ENCODE measurements at regions not wholly inside any gene's neighbourhood (a gene's known extent, or its start where the extent isn't known, plus 50 kb on each side); places are given as distances from the start of the nearest gene placed in this dataset.
A peak's percentile ranks its signal among the peaks of the same experiment; 100 is the strongest.

DNA sequence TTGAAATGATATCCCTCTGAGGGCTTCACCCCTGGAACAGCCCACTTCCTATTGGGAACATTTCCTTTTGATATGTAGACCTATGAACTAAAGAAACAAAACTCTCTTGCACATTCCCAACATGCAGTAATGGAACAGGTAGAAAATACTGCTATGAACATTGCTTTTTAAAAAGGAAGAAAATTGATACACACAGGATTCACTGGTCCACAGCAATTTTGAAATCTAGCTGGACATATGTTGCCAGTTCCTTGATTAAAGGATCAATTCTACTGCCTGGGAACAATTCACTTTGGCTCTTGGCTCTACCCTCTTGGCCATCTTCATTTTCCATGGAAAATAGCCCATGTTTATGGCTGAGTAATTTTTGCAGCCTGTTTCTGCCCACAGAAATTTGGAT, 74.9 kb upstream of the ZNF280D start:
- Histone ChIP-seq H3K27ac (no peak overlapping the region), H3K4me1 (peaks cover 0 to 22% (median 10%) of the 10 kb centered on the region in 12 donors), H3K27me3 (no peaks in the 10 kb centered on the region), H3K9me3 (peaks cover 0 to 20% (median 10%) of the 10 kb centered on the region in 12 donors), H3K36me3 (no peaks in the 10 kb centered on the region), H3K4me3 (no peak overlapping the region)
- no peak for ATAC-seq
- no peak for DNase-seq
- TF ChIP-seq, protein P1, sequence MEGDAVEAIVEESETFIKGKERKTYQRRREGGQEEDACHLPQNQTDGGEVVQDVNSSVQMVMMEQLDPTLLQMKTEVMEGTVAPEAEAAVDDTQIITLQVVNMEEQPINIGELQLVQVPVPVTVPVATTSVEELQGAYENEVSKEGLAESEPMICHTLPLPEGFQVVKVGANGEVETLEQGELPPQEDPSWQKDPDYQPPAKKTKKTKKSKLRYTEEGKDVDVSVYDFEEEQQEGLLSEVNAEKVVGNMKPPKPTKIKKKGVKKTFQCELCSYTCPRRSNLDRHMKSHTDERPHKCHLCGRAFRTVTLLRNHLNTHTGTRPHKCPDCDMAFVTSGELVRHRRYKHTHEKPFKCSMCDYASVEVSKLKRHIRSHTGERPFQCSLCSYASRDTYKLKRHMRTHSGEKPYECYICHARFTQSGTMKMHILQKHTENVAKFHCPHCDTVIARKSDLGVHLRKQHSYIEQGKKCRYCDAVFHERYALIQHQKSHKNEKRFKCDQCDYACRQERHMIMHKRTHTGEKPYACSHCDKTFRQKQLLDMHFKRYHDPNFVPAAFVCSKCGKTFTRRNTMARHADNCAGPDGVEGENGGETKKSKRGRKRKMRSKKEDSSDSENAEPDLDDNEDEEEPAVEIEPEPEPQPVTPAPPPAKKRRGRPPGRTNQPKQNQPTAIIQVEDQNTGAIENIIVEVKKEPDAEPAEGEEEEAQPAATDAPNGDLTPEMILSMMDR (IDR thresholded peaks at IDR 0.05), result no peak
- TF ChIP-seq POLR2A (IDR thresholded peaks at IDR 0.05), result no peak
- intact Hi-C loops (cut with DNase I), result no loop called here

DNA sequence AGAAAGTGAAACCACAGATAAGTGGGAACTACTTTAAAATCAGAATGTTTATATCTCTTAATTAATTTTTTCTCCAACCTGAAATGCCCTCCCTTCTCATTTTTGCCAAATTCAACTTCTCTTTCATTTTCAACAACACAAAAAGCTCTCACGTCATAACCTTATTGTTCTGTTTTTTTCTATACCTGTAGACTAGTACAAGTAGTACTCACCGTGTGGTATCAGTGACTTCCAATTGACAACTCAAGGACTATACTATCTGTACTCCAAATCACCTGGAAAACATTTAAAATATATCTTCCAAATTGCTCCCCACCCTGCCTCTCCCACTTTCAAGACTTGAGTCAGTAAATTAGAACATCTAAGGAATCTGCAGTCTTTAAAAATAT, 72.8 kb upstream of the ZNF280D start:
- TF ChIP-seq, protein P1 (IDR thresholded peaks at IDR 0.05), result no peak
- TF ChIP-seq POLR2A (IDR thresholded peaks at IDR 0.05), result no peak

DNA sequence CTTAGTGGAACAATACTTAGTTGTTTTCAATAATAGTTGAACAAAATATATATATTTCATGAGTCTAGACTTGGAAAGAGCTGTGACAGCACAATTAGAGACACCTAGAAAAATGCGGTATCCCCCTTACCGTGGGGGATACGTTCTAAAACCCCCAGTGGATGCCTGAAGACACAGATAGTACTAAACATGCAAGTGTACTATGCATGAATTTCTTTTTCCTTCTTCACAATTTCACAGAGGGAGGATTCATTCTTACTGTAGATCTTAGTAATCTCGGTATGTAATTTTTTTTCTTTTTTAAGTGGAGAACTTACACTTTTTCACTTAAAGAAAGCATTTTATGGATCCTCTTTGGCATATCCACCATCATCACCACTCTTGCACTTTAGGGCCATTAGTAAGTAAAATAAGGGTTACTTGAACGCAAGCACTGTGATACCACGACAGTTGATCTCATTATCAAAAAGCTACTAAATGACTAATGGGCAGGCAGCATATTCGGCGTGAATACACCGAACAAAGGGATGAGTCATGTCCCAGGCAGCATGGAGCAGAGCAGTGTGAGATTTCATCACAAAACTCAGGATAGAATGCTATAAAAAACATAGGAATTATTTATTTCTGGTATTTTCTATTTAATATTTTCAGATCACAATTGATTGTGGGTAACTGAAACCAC, 72.3 kb upstream of the ZNF280D start:
- peak overlapping the region in 8 of 12 donors; percentile 1 to 37 (median 22) for H3K4me3 ChIP-seq
- no peaks in the 10 kb centered on the region for H3K36me3 ChIP-seq
- peak overlapping the region in 1 of 12 donors; percentile 2 for H3K27ac ChIP-seq
- no peak for DNase-seq
- no peak for TF ChIP-seq POLR2A (IDR thresholded peaks at IDR 0.05)
- no peaks in the 10 kb centered on the region for H3K27me3 ChIP-seq
- intact Hi-C loops (cut with DNase I), result no loop called here
- 61 to 66% (median 63%) methylated on average over 9 of the region's 9 CpGs for WGBS, 4 donors
- peak in 3 of 4 donors; percentile 54 to 86 (median 81) for ATAC-seq
- peaks cover 0 to 20% (median 10%) of the 10 kb centered on the region in 12 donors for H3K9me3 ChIP-seq
- peaks cover 0 to 6% (median 0%) of the 10 kb centered on the region in 12 donors for H3K4me1 ChIP-seq

More for the DNA sequence above, 72.8 kb upstream of the ZNF280D start:
- Histone ChIP-seq H3K27me3 (no peaks in the 10 kb centered on the region), H3K36me3 (no peaks in the 10 kb centered on the region), H3K27ac (peak overlapping the region in 1 of 12 donors; percentile 2), H3K4me1 (peaks cover 0 to 6% (median 0%) of the 10 kb centered on the region in 12 donors), H3K9me3 (peaks cover 0 to 20% (median 10%) of the 10 kb centered on the region in 12 donors), H3K4me3 (peak overlapping the region in 8 of 12 donors; percentile 1 to 37 (median 22))
- intact Hi-C loops (cut with DNase I), result no loop called here
- WGBS, 4 donors, result 70 to 76% (median 72%) methylated on average over 2 of the region's 2 CpGs
- no peak for DNase-seq
- ATAC-seq, result peak in 1 of 4 donors; percentile 26

DNA sequence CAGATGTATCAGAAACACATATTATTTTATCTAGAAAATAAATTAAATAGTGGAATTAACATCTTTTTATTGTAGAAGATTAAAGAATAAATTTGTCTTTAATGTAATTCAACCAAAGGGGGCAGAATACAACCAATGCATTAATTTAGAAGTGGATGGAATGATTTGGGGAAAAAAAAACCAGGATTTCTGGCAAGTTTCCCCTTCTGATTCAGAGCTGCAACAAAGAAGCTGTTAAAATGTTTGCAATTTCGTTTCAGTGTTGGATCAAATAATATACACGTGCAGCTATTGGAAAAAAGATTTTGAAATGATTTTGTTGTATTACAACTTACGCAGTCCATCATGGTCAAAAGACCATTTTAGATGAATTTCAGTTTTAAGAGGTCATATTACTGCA, 71.6 kb upstream of the ZNF280D start:
- Histone ChIP-seq H3K27ac (no peak overlapping the region), H3K27me3 (no peaks in the 10 kb centered on the region), H3K9me3 (peaks cover 0 to 20% (median 10%) of the 10 kb centered on the region in 12 donors), H3K4me3 (peak overlapping the region in 2 of 12 donors; percentile 36 to 37), H3K36me3 (no peaks in the 10 kb centered on the region), H3K4me1 (peaks cover 0 to 6% (median 0%) of the 10 kb centered on the region in 12 donors)
- WGBS, 4 donors, result 67 to 81% (median 76%) methylated on average over 3 of the region's 3 CpGs
- intact Hi-C loops (cut with DNase I), result no loop called here
- no peak for ATAC-seq
- TF ChIP-seq POLR2A (IDR thresholded peaks at IDR 0.05), result no peak
- TF ChIP-seq, protein P1 (IDR thresholded peaks at IDR 0.05), result peak in 3 of 12 donors; percentile 7 to 15 (median 9)
- DNase-seq, result no peak
